ENCODE measurements at regions not wholly inside any gene's neighbourhood (a gene's known extent, or its start where the extent isn't known, plus 50 kb on each side); places are given as distances from the start of the nearest gene placed in this dataset.

DNA sequence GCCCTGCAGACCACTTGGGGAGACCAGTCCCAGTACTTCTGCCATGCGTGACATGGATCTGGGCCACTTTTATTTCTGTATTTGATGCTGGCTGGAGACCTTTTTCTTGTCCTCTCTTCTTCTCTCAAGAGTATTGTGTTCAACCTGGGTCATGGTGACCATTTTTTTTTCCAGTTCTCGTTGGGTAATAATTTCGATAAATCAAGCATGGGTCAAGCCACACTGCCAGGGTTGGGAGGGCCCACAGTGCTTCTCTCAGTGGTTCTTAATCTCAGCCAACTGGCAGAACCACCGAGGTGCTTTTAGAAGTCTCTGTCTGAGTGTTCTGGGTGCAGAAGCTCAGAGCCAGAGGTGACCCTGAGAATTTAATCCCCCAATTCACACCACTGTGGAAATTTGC is 269.9 kb downstream of the SEC23IP start:
- Histone ChIP-seq H3K27me3 (no peaks in the 10 kb centered on the region; the same call in 1 of the 2 replicates), H3K36me3 (no peaks in the 10 kb centered on the region), H3K4me3 (ENCODE audit: low read depth, low read length) (no peak overlapping the region), H3K4me1 (no peaks in the 10 kb centered on the region), H3K9me3 (no peaks in the 10 kb centered on the region)
- DNase-seq = no peak
- TF ChIP-seq, protein P1, sequence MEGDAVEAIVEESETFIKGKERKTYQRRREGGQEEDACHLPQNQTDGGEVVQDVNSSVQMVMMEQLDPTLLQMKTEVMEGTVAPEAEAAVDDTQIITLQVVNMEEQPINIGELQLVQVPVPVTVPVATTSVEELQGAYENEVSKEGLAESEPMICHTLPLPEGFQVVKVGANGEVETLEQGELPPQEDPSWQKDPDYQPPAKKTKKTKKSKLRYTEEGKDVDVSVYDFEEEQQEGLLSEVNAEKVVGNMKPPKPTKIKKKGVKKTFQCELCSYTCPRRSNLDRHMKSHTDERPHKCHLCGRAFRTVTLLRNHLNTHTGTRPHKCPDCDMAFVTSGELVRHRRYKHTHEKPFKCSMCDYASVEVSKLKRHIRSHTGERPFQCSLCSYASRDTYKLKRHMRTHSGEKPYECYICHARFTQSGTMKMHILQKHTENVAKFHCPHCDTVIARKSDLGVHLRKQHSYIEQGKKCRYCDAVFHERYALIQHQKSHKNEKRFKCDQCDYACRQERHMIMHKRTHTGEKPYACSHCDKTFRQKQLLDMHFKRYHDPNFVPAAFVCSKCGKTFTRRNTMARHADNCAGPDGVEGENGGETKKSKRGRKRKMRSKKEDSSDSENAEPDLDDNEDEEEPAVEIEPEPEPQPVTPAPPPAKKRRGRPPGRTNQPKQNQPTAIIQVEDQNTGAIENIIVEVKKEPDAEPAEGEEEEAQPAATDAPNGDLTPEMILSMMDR (IDR thresholded peaks at IDR 0.05; ENCODE audit: low read depth, low read length) = no peak

DNA sequence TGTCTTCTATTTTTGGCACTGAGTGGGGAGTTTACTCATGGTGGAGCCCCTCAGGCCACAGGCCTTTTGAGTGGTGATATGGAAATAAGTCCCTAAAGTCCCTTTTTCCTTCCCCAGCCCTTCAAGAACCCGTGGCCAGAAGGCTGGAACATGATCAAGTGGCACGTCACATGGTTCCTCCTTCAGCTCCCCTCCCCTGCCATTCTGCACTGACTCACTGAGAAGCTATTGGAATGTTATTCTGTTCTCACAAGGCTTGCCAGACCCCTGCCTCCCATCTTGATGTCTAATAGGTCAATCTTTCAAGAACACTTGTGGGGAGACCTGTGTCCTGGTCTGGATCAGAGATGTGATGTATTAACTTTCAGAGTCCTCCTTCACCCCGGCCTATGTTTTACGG is 279.8 kb downstream of the SEC23IP start:
- no peak for DNase-seq
- Histone ChIP-seq H3K4me1 (no peaks in the 10 kb centered on the region), H3K27me3 (no peaks in the 10 kb centered on the region), H3K36me3 (no peaks in the 10 kb centered on the region), H3K9me3 (no peaks in the 10 kb centered on the region), H3K4me3 (ENCODE audit: low read depth, low read length) (no peak overlapping the region)
- TF ChIP-seq, protein P1 (IDR thresholded peaks at IDR 0.05; ENCODE audit: low read depth, low read length) = no peak

DNA sequence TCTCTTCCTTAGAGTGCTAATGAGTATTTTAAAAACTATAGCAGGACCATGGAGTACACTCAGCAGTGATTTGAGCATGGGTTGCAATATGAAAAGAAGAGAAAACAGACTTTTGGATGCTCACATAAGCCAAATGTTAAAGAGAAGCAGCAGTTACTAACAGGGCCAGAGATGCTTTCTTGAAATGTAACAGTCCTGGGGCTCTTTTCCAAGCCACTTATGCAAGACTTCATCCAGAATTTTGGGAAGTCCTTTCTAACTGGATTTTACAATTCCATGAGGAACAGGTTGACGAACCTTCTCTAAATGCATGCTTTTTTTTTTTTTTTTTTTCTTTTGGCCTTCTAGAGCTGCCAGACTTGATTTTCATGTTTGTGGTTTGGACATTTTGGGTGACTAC is 282.0 kb downstream of the SEC23IP start:
- H3K4me3 ChIP-seq (ENCODE audit: low read depth, low read length) = no peak overlapping the region
- no peaks in the 10 kb centered on the region for H3K4me1 ChIP-seq
- no peaks in the 10 kb centered on the region for H3K36me3 ChIP-seq
- TF ChIP-seq, protein P1 (IDR thresholded peaks at IDR 0.05; ENCODE audit: low read depth, low read length) = no peak
- H3K9me3 ChIP-seq = no peaks in the 10 kb centered on the region
- no peaks in the 10 kb centered on the region for H3K27me3 ChIP-seq
- no peak for DNase-seq

DNA sequence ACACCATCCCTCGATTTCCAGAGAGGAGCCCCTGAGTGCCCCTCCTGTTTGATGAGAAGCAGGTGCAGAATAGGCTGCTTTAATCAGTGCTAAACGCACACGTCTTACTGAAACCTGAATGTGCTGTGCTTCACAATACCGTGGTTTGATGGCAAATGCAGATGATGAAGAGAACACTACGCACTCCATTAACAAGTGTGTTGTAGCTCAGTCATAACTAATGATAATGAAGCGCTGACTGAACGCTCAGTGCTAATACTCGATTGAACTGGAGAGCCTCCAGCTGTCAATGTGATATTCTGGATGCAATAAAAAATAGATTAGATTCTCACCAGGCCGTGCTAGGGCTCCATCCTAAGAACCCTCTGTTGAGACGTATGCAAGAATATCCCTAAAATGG is 279.7 kb upstream of the PLPP4 start:
- H3K4me3 ChIP-seq (ENCODE audit: low read depth, low read length) = no peak overlapping the region
- no peaks in the 10 kb centered on the region for H3K4me1 ChIP-seq
- no peaks in the 10 kb centered on the region for H3K9me3 ChIP-seq
- H3K27me3 ChIP-seq = no peaks in the 10 kb centered on the region
- no peak for DNase-seq
- TF ChIP-seq, protein P1 (IDR thresholded peaks at IDR 0.05; ENCODE audit: low read depth, low read length) = no peak
- no peaks in the 10 kb centered on the region for H3K36me3 ChIP-seq

DNA sequence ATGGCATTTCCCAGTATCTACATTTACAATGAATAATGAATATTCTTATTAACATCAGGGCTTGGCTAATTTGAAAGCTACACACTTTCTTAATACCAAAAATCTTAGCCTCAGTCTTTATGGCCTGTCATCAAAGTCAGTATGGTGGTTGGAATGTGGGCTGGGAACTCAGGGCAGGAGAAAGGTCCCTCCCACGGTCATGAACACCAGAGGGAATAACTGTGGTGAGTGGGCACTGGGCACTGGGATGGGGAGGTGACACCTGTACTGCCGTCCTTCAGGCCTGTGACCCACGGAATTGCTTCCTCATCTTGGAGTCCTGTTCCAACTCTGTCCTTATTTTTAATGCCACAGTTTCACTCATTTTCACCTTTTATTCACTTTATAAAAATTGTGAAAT is 276.9 kb upstream of the PLPP4 start:
- H3K4me1 ChIP-seq = no peaks in the 10 kb centered on the region
- H3K27me3 ChIP-seq = no peaks in the 10 kb centered on the region
- no peaks in the 10 kb centered on the region for H3K9me3 ChIP-seq
- DNase-seq = no peak
- no peaks in the 10 kb centered on the region for H3K36me3 ChIP-seq
- TF ChIP-seq, protein P1 (IDR thresholded peaks at IDR 0.05; ENCODE audit: low read depth, low read length) = no peak
- H3K4me3 ChIP-seq (ENCODE audit: low read depth, low read length) = no peak overlapping the region

DNA sequence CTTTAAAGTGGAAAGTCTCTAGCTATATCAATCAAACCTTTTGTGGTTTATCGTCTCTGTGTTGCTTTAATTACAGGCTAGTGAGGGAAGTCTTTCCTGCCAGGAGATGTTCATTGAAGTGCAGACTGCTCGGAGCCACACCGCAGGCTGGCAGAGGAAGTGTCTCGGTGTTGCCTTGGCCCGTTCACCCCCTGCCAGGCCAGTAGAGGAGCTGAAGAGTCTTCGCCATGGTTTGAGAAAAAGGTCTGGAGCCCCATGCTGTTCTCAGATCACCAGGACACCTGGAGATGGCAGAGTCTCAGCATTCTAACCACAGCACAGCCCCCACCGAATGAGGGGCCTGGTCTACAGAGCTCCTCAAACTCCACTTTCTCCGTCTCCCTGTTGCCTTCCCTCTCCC is 275.9 kb upstream of the PLPP4 start:
- Histone ChIP-seq H3K4me3 (ENCODE audit: low read depth, low read length) (no peak overlapping the region), H3K27me3 (no peaks in the 10 kb centered on the region), H3K4me1 (no peaks in the 10 kb centered on the region), H3K9me3 (no peaks in the 10 kb centered on the region), H3K36me3 (no peaks in the 10 kb centered on the region)
- TF ChIP-seq, protein P1 (IDR thresholded peaks at IDR 0.05; ENCODE audit: low read depth, low read length) = no peak
- no peak for DNase-seq
